Suppressor macrophage treated with lipopolysaccharide for 1 hour (primary cell): ENCODE measurements at regions not wholly inside any gene's neighbourhood (a gene's known extent, or its start where the extent isn't known, plus 50 kb on each side); places are given as distances from the start of the nearest gene placed in this dataset.
"Not testable (repeated sequence)": the region's sequence is repeated elsewhere in the genome, so short reads cannot be mapped to it uniquely, and the experiment has no call there.

Experiments
- DNase-seq, 3 donors: peaks; one replicate each; pipeline ENCODE4 v3.0.0-alpha.2; 2020 to 2022

- DNase-seq = no peak
Measured at GRCh38 chr2:53490659-53491058, 276.9 kb upstream of the CHAC2 start.

DNA sequence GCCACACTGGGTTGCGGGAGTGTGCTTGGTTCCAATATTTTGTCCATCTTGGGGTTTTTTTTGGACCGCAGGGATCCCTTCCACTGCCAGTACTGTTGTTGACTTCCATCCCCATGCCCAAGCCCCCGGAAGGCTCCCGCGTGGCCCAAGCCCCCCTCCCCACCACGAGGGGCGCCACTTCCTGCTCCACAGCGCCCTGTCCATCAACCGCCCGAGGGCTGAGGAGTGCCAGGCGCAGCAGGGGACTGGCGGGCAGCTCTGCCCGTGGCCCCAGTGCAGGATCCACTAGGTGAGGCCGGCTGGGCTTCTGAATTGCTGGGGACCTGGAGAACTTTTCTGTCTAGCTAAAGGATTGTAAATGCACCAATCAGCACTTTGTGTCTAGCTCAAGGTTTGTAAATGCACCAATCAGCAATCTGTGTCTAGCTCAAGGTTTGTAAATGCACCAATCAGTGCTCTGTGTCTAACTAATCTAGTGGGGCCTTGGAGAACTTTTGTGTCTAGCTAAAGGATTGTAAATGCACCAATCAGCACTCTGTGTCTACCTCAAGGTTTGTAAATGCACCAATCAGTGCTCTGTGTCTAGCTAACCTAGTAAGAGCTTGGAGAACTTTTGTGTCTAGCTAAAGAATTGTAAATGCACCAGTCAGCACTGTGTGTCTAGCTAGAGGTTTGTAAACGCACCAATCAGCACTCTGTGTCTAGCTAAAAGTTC is 281.3 kb upstream of the CHAC2 start:
- not testable (repeated sequence) for DNase-seq

GRCh38 chr2:53485021-53485728 is 282.4 kb upstream of the CHAC2 start:
- DNase-seq = no peak

GRCh38 chr2:53484531-53484930 is 283.1 kb upstream of the CHAC2 start:
- no peak for DNase-seq

- DNase-seq = no peak
Measured at GRCh38 chr2:53477517-53477916, 290.1 kb upstream of the CHAC2 start.

DNA sequence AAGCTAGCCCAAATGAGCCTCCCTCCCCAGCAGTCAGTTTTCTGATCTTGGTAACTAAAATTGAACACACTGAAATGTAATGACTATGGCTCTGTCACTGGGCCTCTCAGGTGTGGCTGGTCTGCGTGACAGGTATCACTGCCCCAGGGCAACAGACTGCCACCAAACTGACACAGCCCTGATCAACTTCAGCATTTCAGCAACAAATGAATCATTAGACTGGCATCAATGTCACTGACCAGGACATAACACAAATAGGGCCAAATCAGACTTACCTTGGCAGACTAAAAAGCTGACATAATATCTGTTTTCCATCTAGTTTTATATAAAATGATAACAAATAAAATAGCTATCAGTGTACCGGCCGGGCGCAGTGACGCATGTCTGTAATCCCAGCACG is 290.8 kb upstream of the CHAC2 start:
- DNase-seq = no peak

- no peak for DNase-seq
Measured at GRCh38 chr2:53475766-53476165, 291.8 kb upstream of the CHAC2 start.

DNA sequence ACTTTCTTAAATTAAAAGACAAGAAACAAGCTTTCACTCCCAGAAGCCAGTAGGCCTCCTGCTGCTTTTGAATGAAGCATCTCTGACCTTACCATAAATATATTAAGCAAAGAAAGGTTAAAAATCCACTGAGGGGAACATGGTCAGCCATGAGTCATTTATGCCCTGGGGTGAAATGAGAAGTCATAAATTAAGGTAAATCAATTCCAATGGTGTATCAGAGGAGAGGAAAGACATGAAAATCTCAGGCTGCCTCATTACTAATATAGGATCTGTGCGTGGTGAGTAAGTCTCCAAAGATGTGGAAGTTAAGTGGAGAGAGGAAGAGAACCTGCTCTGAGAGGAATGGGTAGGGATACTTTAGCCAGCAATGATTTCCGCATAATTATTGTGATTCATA is 292.3 kb upstream of the CHAC2 start:
- no peak for DNase-seq

- no peak for DNase-seq
Measured at GRCh38 chr2:53474914-53475313, 292.7 kb upstream of the CHAC2 start.

GRCh38 chr2:53473775-53474311 is 293.8 kb upstream of the CHAC2 start:
- DNase-seq = no peak

- DNase-seq = no peak
Measured at GRCh38 chr2:53473236-53473635, 294.4 kb upstream of the CHAC2 start.

DNA sequence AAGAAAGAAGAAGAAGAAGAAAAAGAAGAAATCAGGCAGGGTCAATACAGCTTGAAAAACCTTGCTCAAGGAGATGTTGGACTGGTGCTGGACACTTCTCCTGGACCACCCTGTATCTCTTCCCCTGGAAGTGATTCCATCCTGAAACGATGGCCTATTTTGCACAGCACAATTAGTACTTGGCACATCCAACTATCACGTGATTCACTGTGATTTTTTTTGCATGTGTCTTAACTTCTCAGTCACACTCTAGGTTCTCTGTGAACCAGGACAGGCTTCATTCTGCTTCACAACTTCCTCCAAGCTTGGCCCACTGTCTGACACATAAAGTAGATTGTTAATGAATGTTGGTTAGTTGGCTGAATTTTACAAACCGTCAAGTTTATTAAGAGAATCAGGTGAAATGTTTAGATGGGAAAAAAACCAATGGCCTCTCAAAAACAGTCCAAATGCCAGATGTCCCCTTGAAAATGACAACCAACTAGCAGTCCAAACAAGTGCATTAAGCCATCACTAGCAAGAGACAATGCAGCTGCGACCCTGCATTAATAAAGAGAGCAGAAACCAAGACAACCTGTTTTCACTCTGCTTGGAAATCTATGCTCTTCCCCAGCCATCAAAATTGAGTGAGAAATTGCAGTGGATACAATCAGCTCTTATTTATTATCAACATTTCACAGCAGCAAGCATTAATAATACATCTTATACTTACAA is 300.0 kb upstream of the CHAC2 start:
- no peak for DNase-seq

DNA sequence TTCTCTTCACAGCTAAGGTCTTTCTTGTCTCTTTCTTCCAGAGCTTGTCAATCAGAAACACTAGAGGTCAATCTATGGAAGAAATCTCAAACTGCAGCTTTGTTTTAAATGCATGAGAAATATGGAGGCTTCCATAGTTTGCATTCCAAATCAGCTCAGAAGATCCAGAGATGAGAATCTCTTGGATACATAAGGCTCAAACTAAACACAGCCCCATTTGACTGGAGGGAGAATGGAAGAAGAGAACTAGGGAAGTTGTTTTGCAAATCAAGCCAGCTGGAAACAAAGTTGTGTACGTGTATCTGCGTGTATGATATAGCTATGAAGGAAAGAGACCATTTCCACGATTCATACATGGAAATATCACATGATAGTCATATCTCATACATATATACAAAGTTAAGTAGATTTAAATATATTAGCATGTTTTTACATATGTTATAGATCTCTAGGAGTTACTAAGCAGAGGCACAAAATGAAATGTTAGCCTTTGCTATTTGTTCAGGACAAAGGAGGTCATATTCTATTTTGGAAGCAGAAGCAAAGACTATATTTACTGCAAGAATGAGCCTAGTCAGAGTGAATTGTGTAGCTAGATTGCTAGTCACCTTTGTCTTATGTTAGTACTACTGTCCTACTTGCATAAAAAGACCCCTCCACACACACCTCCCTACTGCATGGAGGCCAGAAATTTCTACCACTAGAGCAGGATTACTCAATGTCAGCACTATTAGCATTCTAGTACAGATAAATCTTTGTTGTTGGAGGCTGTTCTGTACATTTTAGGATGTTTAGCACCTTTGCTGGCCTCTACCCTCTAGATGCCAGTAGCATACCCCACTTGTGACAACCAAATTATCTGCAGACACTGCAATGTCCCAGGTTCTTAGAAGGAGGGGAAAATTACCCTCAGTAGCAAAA is 303.5 kb upstream of the CHAC2 start:
- DNase-seq = no peak

DNA sequence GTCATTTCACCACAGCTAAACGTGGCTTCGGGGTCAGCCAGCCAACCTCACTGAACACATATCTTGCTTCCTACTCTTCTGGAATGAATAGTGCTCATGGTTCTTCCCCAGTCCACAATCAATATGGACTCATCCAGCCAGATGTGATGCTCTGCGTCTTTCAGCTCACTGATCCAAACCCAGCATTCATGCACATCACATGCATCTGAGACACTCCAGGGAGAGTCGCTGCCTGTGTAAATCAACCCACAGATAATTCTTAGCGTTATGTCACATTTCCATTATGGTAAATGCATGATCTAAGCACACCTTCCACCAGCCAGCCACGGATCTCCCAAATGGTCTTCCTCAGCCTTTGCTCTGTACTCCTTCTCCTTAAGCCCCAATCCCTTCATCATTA is 306.7 kb upstream of the CHAC2 start:
- no peak for DNase-seq

DNA sequence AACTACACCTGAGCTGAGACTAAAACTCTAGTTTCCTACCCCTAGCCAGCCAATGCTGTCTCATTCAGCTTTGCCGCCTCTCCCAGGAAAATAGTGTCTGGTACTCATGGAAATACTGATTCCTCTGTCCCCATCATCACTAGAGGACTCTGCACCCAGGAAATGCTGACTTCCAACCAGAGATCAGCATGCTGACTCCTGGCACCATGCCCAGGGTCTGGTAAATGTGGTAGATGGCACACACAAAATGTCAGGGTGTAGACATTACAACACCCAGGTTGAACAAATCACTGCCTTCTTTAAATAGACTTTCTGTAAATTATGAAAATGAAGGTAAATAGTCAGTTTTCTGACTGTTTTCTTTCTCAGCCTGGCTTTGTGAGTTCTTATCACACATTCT is 307.3 kb upstream of the CHAC2 start:
- DNase-seq = no peak

DNA sequence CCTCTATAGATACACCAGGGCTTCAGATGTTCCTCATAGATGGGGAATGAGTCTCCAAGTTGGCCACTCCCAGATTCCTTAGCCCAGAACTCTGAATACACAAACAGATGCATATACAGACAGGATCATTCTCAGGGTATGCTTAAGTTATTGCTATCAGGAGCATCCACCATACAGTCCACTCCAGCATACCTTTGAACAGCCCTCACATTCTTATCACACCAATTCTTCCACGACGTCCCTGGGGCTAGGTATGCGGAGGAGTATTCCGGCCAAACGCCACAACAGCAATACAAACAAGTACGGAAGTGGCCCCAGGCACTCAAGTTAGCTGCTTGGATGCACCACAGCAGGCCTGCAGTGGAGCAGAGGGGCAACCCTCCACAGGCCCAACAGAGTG is 312.5 kb upstream of the CHAC2 start:
- no peak for DNase-seq

- DNase-seq = no peak
Measured at GRCh38 chr2:53452957-53453748, 314.5 kb upstream of the CHAC2 start.

GRCh38 chr2:53452400-53452799 is 315.2 kb upstream of the CHAC2 start:
- no peak for DNase-seq

DNA sequence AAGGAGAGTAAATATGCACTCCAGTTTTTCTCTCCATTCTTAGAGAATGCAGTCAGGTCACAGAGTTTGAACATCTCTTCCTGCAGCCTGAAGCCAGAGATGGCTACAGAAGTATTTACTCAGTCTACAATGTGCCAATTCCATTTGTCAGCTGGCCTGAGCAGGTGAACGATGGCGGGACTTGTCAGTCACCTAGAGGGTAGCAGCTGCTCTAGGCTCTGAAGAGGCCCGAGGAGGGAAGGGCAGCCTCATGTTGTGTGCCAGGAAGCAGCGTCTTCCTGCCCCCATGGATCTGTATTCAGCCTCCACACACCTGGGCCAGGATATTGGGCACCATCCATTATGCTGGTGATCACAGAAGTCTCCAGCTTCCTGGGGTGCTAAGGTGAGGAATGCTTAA is 316.7 kb upstream of the CHAC2 start:
- no peak for DNase-seq

- DNase-seq = no peak
Measured at GRCh38 chr2:53448591-53448990, 319.0 kb upstream of the CHAC2 start.

DNA sequence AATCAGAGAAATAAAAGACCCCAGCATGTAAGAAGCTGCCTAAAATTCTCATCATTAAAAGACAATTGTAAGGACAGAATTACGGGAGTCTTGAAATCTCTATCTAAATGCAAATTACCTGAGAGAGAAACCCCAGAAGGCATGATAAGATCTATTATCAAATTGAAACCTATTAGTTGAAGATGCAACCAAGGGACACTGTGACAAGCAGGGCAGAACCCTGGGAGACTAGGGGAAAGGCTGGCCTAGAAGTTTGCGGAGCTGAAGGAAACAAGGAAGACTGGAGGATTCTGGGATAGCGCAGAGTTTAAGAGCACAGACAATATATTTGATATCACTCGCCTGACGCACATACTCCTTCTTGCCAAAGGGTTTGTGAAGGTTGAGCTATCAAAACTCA is 319.5 kb upstream of the CHAC2 start:
- no peak for DNase-seq
